DND-41 (cell line): ENCODE measurements at regions not wholly inside any gene's neighbourhood (a gene's known extent, or its start where the extent isn't known, plus 50 kb on each side); places are given as distances from the start of the nearest gene placed in this dataset.

Experiments
- ATAC-seq: fragments of 200-7000 bp; cut with Tn5 transposase; 3 replicates; pipeline ENCODE4 v1.9.1; 2021; ENCODE audit warnings: low read depth; ENCODE audit not compliant: insufficient read depth
- DNase-seq: peaks from one replicate; pipeline ENCODE4 v3.0.0-alpha.2; 2020
- H2AFZ ChIP-seq: 2 replicates; pipeline ENCODE4 v1.6.0; 2012; ENCODE audit warnings: low read depth, low read length
- H3K27ac ChIP-seq: 2 replicates; pipeline ENCODE4 v1.5.1; 2012; ENCODE audit warnings: low read length, inconsistent platforms
- H3K27me3 ChIP-seq: fragments of 200-600 bp; sonication (generic); 2 replicates; pipeline ENCODE4 v1.6.0; 2012; ENCODE audit warnings: low read length, mild to moderate bottlenecking, inconsistent platforms; ENCODE audit not compliant: insufficient read depth, poor library complexity
- H3K36me3 ChIP-seq: 2 replicates; pipeline ENCODE4 v1.5.1; 2012; ENCODE audit warnings: low read length, inconsistent platforms; ENCODE audit not compliant: insufficient read depth
- H3K4me1 ChIP-seq: 2 replicates; pipeline ENCODE4 v1.5.1; 2012; ENCODE audit warnings: mild to moderate bottlenecking, low read length; ENCODE audit not compliant: insufficient read depth
- H3K4me2 ChIP-seq: 2 replicates; pipeline ENCODE4 v1.6.0; 2012; ENCODE audit warnings: mild to moderate bottlenecking, moderate library complexity, low read length, inconsistent platforms; ENCODE audit not compliant: insufficient read depth
- H3K4me3 ChIP-seq, 2 experiments: fragments of 200-600 bp in 1 of 2; shearing (Covaris generic) in 1 of 2; 2 replicates each; pipeline ENCODE4 v1.5.1; 2012 to 2016; ENCODE audit warnings: inconsistent platforms in 2 of 2, low read length in 2 of 2, mild to moderate bottlenecking in 2 of 2, low read depth in 1 of 2, moderate library complexity in 1 of 2
- H3K79me2 ChIP-seq: 2 replicates; pipeline ENCODE4 v1.6.0; 2012; ENCODE audit warnings: low read length, inconsistent platforms; ENCODE audit not compliant: insufficient read depth
- H3K9ac ChIP-seq: 2 replicates; pipeline ENCODE4 v1.6.0; 2012; ENCODE audit warnings: low read depth, mild to moderate bottlenecking, inconsistent platforms, low read length, moderate library complexity
- H3K9me3 ChIP-seq: 2 replicates; pipeline ENCODE4 v1.5.1; 2012; ENCODE audit warnings: low read length, moderate library complexity, mild to moderate bottlenecking, inconsistent platforms; ENCODE audit not compliant: insufficient read depth, severe bottlenecking
- H4K20me1 ChIP-seq: 2 replicates; pipeline ENCODE4 v1.6.0; 2012; ENCODE audit warnings: low read length; ENCODE audit not compliant: insufficient read depth
- EZH2 ChIP-seq: IDR thresholded peaks from 3 replicates; pipeline ENCODE4 v1.6.1; 2012; ENCODE audit warnings: borderline replicate concordance, low read depth, mild to moderate bottlenecking, moderate library complexity, low read length, inconsistent platforms; ENCODE audit not compliant: severe bottlenecking
- TF ChIP-seq, protein P1 (sequence below): IDR thresholded peaks from 2 replicates; pipeline ENCODE4 v1.5.1; 2012; ENCODE audit warnings: borderline replicate concordance, low read length, moderate library complexity, mild to moderate bottlenecking; ENCODE audit not compliant: poor library complexity, severe bottlenecking; ENCODE audit errors: extremely low read depth

DNA sequence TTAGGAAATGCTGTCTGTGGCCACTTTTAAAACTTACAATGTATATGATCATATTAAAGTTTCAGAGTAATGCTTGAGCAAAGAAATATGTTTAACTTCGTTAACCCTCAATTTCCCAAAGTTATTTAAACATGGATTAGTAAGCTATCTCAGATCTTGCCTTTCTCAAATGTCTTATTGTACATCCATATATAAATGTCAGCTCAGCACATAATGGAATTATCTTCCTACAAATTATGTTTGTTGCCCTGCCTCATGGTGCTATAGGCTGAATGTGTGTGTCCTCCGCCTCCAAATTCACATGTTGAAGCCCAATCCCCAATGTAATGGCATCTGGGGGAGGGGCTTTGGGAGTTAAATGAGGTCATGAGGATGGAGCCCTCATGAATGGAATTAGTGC, 200.3 kb downstream of the MINAR1 start:
- Histone ChIP-seq H2AFZ (no peak overlapping the region), H3K79me2 (no peaks in the 10 kb centered on the region), H3K4me1 (no peaks in the 10 kb centered on the region), H3K4me3 (no peak overlapping the region), H3K4me2 (no peak overlapping the region), H3K27ac (no peak overlapping the region), H3K9me3 (no peaks in the 10 kb centered on the region), H3K27me3 (no peaks in the 10 kb centered on the region), H3K36me3 (no peaks in the 10 kb centered on the region), H3K9ac (no peak overlapping the region), H4K20me1 (no peaks in the 10 kb centered on the region)
- no peak for DNase-seq
- no peak for ATAC-seq
- no peak for TF ChIP-seq EZH2
- TF ChIP-seq, protein P1, sequence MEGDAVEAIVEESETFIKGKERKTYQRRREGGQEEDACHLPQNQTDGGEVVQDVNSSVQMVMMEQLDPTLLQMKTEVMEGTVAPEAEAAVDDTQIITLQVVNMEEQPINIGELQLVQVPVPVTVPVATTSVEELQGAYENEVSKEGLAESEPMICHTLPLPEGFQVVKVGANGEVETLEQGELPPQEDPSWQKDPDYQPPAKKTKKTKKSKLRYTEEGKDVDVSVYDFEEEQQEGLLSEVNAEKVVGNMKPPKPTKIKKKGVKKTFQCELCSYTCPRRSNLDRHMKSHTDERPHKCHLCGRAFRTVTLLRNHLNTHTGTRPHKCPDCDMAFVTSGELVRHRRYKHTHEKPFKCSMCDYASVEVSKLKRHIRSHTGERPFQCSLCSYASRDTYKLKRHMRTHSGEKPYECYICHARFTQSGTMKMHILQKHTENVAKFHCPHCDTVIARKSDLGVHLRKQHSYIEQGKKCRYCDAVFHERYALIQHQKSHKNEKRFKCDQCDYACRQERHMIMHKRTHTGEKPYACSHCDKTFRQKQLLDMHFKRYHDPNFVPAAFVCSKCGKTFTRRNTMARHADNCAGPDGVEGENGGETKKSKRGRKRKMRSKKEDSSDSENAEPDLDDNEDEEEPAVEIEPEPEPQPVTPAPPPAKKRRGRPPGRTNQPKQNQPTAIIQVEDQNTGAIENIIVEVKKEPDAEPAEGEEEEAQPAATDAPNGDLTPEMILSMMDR, result no peak

DNA sequence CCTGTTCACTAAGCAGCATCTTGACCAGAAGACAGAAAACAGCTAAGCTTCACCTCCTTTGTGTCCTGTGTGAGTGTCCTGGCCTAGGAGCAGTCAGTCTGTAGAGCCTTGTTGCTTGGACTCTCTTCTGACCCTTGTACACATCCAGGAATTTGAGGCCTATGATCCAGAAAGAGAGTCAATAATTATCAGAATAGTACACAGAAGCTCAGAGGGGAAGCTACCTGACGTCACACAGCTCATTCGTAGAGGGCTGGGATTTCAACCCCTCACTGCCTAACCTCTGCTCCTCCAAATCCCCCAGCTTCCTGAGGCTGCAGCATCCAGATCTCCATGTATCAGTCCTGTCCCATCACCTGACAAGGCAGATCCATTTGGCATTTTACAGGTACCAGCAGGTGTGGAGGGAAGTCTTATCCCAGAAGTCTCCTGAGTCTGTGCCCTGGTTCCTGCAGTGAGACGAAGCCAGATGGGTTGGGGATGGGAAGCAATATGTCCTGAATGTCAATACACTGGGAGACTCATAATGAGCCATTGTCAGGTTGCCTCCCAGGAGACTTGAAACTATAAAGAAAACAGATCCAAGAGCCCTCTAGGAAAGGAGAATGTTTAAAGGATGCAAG, 203.1 kb downstream of the MINAR1 start:
- Histone ChIP-seq H3K9me3 (no peaks in the 10 kb centered on the region), H3K4me2 (no peak overlapping the region), H3K36me3 (no peaks in the 10 kb centered on the region), H4K20me1 (no peaks in the 10 kb centered on the region), H3K79me2 (no peaks in the 10 kb centered on the region), H3K4me3 (no peak overlapping the region), H3K27ac (no peak overlapping the region), H2AFZ (no peak overlapping the region), H3K4me1 (no peaks in the 10 kb centered on the region), H3K27me3 (peaks cover 4% of the 10 kb centered on the region), H3K9ac (no peak overlapping the region)
- no peak for ATAC-seq
- no peak for TF ChIP-seq EZH2
- TF ChIP-seq, protein P1, result no peak
- DNase-seq, result no peak

DNA sequence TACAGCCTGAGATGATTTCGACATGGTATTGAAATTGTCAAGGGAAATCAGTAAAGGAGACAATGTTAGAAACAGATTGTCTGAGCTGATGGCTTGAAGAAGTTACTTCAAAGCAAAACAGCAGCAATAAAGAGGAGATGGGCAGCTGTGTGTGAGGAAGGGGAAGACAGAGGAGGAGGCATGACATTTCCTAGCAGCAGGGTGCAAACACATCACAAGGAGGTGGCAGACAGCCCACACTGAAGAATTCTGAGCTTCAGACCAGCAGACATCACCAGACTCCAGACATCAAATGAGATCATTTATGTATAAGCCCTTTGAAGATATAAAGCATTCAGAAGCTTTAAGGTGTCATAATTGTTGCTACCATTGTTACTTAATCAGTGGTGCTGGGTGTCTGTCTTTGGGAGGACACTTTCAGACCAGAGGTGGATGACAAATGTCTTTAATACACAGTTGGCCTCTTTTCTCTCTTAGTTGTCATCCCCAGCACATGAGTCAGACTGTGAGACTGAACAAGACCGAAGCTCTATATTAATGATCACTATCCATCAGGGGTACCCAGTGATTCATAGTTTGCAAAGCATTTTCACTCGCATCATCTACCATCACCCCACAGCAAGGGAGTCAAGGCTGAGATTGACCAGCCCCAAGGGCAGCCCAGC, 203.9 kb downstream of the MINAR1 start:
- no peak overlapping the region for H3K4me2 ChIP-seq
- H3K4me3 ChIP-seq, result no peak overlapping the region
- DNase-seq, result no peak
- H3K4me1 ChIP-seq, result no peaks in the 10 kb centered on the region
- no peaks in the 10 kb centered on the region for H3K9me3 ChIP-seq
- H3K79me2 ChIP-seq, result no peaks in the 10 kb centered on the region
- no peak overlapping the region for H3K9ac ChIP-seq
- no peak overlapping the region for H2AFZ ChIP-seq
- H3K27ac ChIP-seq, result no peak overlapping the region
- TF ChIP-seq, protein P1, result no peak
- TF ChIP-seq EZH2, result no peak
- H3K27me3 ChIP-seq, result peaks cover 4% of the 10 kb centered on the region
- no peaks in the 10 kb centered on the region for H3K36me3 ChIP-seq
- no peaks in the 10 kb centered on the region for H4K20me1 ChIP-seq
- ATAC-seq, result no peak
